Mammary epithelial cell (primary cell): ENCODE measurements at regions not wholly inside any gene's neighbourhood (a gene's known extent, or its start where the extent isn't known, plus 50 kb on each side); places are given as distances from the start of the nearest gene placed in this dataset.

Experiments
- CTCF ChIP-seq, 2 donors: IDR thresholded peaks in 1 of 2; conservative IDR thresholded peaks in 1 of 2; 2 replicates each; pipeline ENCODE4 v1.5.1; 2011 to 2012; ENCODE audit warnings: inconsistent platforms in 2 of 2, low read length in 2 of 2, mild to moderate bottlenecking in 2 of 2, control low read depth in 1 of 2, low read depth in 1 of 2; ENCODE audit not compliant: insufficient read depth in 1 of 2; ENCODE audit errors: extremely low read depth in 1 of 2
- EZH2 ChIP-seq: IDR thresholded peaks from 2 replicates; pipeline ENCODE4 v1.6.1; 2012; ENCODE audit warnings: low read length, inconsistent platforms, borderline replicate concordance

GRCh38 chr5:36740259-36740898 is 134.0 kb downstream of the SLC1A3 start:
- TF ChIP-seq EZH2 (no peak), CTCF (conservative IDR thresholded peaks at IDR 0.05 in 1 of 2, IDR thresholded peaks at IDR 0.05 in 1 of 2; ENCODE audit: extremely low read depth in 1 of 2, insufficient read depth in 1 of 2, low read depth in 1 of 2, low read length in 2 of 2) (no peak)
